ENCODE measurements at regions not wholly inside any gene's neighbourhood (a gene's known extent, or its start where the extent isn't known, plus 50 kb on each side); places are given as distances from the start of the nearest gene placed in this dataset.
A peak's percentile ranks its signal among the peaks of the same experiment; 100 is the strongest.
"Not testable (repeated sequence)": the region's sequence is repeated elsewhere in the genome, so short reads cannot be mapped to it uniquely, and the experiment has no call there.

DNA sequence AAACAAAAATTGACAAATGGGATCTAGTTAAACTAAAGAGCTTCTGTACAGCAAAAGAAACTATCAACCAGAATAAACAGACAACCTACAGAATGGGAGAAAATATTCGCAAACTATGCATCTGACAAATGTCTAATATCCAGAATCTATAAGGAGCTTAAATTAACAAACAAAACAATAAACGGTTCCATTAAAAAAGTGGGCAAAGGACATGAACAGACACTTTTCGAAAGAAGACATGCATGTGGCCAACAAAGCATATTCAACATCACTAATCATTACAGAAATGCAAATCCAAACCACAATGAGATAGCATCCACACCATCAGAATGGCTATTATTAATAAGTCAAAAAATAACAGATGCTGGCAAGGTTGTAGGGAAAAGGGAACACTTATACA, 50.5 kb upstream of the MED13L start:
- not testable (repeated sequence) for DNase-seq (ENCODE audit: low read depth)

DNA sequence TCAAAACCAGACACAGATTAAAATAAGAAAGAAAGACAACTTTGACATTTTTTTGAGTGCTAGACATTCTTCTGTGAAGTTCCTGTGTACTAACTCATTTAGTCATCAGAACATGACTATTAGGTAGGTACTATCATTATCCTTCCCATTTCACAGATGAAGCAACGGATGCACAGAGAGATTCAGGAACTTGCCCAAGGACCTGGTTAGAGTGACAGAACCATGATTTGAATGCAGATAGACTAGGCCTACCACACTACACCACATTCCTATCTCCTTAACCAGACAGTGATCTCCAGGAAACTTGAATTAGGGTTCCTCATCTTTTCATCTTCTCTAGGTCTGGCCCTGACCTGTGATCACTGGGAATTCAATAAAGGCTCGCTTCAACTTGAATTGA, 54.4 kb upstream of the MED13L start:
- DNase-seq (ENCODE audit: low read depth), result no peak

DNA sequence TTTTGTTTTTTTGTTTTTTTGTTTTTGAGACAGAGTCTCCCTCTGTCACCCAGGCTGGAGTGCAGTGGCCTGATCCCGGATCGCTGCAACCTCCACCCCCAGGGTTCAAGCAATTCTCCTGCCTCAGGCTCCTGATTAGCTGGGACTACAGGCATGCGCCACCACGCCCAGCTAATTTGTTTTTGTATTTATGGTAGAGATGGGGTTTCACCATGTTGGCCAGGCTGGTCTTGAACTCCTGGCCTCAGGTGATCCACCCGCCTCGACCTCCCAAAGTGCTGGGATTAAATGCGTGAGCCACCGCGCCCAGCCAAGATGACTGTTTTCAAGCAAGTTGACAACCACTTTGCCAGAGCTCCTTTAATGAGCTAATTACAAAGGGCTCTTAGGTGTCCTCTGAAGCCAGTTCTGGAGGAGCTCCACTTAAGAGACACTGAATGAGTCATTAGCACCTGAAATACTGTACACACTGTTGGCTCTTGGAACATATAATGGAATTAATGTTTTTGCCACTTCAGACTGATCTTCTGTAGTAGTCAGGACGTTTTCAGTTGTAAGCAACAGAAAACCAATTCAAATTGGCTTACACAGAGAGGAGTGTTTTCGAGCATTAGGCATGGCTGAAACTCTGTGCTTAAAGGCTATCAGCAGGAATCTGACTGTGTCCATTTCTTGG, 55.4 kb upstream of the MED13L start:
- DNase-seq (ENCODE audit: low read depth), result no peak

DNA sequence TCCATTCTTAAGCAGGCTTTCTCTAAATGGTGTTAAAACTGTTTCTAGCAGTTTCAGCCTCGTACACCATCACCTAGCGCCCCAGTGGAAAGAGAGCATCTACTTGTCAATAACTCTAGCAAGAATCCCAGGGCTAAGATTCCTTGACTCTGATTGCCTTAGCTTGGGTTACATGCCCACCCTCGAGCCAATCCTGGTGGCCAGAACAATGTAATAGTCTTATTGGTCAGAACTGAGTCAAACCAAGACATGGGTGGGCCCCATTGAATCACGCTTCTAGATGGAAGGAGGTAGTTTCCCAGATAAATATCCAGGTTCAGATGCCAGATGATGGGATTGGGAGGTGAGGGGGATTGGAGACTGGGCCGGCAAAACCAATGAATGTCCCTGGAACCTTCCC, 55.9 kb upstream of the MED13L start:
- DNase-seq (ENCODE audit: low read depth), result no peak

DNA sequence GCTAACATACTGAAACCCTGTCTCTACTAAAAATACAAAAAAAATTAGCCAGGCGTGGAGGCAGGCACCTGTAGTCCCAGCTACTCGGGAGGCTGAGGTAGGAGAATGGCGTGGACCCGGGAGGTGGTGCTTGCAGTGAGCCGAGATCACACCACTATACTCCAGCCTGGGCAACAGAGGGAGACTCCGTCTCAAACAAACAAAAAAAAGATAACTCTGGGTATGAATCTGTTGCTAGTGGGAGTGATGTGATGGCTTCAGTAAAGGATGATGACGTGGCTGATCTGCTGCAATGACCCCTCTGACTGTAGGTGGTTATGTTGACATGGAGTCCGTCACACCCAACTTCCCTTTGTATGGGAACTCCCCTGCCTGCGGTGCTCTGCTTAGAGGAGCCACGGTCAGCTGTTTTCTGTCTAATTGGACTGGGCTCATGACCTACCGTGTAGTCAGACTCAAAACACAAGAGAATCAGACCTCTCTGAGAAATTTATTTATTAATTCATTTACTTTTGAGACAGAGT, 59.1 kb upstream of the MED13L start:
- peak; percentile 73 for DNase-seq (ENCODE audit: low read depth)

DNA sequence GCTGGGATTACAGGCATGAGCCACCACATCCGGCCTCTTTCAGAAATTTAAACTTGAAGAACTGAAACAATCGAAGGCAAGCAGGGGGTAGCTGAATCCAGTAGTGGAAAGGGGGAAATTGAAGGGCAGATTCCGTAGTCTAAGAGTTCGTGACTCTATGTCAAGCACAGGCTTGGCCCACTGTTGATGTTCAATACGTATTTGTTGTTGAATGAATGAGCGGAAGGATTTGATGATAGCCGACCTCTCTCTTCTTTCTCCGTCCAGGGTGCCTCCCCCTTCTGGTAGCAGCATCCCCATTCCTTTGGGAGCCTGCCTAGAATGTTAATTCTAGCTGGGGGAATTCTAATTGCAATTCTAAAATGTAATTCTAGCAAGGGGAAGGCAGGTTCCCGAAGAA, 59.8 kb upstream of the MED13L start:
- no peak for DNase-seq (ENCODE audit: low read depth)

DNA sequence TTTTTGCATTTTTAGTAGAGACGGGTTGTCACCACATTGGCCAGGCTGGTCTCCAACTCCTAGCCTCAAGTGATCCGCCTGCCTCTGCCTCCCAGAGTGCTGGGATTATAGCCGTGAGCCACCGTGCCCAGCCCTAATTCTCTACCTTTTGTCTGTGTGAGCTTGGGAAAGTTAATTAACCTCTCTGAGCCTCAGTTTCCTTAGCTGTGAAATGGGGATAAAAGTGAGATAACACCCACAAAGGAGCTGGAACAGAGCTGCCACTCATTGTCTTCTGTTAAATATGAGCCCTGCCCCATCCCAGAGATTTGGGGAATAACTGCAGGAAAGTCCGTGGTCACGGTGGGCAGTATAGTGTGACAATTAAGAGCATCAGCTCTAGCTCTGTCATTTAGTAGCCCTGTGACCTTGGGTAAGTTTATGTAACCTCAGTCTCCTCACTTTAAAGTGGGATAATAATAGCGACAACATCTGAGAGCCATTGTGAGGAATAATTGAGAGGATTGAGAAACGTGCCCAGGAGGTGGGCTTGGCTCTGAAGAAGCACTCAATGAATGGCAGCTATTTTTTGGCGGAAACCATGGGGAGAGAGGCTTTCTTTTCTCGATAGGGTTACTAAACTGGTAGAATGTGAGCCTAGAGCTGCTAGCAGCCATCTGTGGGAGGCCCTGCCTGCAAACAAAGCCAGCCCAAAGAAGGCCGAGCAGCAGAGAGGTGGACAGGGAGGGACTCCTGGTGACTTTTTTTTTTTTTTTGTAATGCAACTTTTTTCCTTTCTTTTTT, 60.8 kb upstream of the MED13L start:
- DNase-seq (ENCODE audit: low read depth), result no peak

DNA sequence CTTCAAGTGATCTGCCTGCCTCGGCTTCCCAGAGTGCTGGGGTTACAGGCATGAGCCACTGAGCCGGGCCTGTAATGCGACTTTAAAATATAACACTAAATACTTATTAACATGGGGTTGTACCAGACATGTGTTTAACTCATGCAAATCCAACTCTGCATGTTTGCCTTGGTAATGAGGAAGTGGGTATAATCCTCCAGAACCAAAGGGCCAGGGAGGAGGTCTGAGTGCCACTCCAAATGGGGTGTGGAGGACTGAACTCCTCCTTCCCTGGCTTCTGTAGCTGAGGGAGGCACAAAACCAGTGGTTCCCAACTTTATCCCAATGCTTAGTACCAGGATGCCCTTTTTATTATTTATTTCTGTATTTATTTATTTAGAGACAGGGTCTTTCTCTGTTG, 61.6 kb upstream of the MED13L start:
- no peak for DNase-seq (ENCODE audit: low read depth)

DNA sequence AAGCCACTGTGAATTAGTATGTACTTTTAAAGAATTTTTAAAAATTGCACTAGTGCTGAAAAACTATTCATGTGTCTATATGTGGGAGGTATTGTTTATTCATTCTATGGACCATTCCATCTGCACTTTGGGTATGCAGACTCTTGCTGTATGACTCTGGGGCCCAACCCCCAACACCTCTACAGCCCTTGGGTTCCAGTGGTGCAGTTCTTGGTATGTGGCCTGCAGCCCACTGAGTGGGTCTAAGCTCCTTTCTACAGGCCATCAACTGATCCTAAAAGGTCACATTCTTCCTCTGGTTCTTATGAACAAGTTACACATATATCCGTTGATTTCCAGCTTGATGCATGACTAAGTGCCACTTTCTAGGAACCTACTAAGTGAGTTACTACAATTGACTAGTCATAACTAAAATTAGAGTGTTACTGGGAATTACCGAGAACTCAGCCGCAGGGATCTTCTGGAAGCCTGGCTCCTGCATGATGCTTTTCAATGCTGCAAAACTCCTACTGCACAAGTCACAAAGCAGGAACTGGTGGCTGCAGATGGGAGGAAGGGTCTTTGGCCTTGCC, 62.4 kb upstream of the MED13L start:
- DNase-seq (ENCODE audit: low read depth), result no peak

DNA sequence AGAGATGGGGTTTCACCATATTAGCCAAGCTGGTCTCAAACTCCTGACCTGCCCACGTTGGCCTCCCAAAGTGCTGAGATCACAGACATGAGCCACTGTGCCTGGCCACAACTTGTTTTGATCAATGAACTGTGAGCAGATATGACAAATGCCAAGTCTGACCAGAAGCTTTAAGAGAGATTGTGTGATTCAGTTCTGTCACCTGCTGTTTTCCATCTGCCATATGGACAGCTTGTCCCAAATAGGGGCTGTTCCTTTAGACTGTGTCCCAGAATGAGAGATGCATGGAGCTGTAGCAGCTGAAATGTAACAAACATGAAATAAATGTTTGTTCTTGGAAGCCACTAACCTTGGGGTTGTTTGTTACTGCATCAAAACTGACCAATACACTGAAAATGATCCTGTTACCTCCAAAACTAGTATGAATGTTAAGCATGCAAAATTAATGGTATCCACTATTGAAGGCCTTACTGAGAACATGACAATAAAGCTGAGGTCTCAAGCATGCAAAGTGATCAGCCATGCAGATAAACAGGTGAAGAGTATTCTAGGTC, 65.9 kb upstream of the MED13L start:
- no peak for DNase-seq (ENCODE audit: low read depth)

DNA sequence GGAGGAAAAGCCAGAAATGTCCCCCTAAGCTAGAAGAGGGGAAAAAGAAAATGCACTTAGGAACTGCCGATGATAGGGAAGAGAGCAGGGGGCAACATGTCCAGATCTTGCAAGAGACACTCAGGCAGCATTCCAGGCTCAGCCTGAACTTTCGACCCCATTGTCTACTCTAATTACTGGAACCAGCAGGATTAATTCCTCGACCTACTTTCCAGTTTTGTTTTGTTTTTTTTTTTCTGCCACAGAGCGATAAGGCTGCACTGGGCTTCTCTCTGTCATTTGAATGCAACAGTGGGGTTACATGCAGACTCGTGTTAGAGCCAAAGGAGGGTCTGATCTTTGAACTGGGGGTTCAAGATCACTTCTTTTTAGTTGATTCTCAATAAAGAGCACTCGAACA, 68.7 kb upstream of the MED13L start:
- peak; percentile 52 for DNase-seq (ENCODE audit: low read depth)

DNA sequence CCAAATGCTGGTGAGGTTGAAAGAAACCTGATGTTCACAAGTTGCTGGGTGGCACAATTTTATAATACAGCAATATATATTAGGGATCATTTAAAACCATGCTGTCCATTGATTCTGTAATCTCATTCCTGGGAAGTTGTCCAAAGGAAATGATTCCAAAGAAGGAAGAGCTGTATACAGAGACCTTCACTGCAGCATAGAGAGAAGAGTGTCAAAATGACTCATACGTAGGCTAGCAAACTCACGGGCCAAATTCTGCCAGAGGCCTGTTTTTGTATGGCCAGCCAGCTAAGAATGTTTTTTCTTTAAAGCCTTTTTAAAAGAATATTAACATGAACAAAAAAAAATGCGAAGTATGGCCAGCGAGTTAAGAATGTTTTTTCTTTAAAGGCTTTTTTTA, 69.2 kb upstream of the MED13L start:
- DNase-seq (ENCODE audit: low read depth), result peak; percentile 69

DNA sequence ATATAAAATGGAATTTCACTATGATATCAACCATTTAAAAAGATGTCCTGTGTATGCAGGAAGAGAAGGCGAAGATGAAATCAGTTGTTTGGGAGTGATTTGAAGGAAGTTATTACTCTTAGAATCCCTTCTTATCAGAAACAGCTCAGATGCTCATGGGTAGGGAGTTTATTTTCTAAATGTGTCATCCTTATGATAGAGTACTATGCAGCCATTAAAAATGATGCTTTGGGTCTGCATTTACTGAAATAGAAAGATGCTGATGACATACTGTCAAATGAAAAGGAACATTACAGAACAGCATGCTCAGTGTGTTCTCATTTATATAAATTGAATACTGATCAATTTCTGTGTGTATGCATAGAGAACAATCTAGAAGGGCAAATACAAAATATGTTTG, 69.8 kb upstream of the MED13L start:
- no peak for DNase-seq (ENCODE audit: low read depth)

DNA sequence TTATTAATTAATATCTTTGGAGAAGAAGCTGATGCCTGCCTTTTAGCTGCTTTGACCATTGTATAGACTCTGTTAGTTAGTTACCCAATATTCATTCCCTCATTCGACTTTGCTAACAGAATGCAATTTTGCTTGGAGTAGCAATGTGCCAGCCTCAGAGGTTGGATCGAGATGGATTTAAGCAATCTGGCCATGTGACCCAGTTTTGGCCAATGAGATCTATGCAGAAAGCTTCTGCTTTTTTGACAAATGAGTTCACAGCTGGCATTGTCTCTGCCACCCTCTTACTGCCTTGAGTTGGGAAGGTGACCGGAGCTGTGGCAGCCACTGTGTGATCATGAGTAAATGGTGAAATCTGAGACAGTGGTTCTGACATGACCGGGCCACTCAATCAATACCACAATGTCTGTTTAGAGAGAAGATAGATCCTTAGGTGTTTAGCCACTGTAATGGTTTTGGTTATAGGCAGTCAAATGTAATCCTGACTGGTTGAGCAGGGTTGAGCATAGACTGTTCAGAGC, 74.9 kb upstream of the MED13L start:
- DNase-seq (ENCODE audit: low read depth), result no peak

DNA sequence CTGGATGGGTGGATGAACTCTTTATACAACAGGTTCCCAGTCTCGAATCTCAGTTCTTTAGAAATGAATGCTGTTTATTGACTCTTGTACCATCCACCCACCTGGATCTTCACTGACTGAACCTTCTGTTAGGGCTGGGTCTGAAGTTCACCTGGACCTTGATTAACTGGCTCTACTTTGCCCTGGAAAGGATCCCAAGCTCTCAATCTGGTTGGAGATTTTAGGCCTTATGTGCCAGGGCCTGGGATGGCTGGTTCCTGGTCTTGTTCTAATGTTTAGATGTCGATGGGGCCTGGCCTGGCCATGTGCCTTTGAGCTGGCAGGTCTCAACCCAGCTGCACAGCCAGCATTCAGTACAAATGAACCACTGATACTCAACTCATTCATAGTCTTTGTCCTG, 76.5 kb upstream of the MED13L start:
- no peak for DNase-seq (ENCODE audit: low read depth)

DNA sequence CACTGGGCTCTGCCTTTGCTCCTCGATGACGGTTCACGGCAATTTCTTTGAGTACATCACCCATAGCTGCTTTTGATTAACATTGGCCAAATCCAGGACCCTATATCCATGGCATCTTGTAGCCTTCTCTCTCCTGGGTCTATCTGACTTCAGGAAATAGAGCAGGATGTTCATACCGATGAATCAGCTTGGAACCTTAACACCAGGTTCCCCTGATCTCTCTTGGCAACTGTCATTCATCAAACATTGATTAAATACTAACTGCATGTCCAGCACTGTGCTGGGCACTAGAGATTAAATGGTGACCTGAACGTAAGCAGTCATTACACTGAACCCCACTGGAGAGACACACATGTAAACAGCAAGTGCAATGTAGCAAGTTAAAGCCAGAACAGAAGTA, 77.0 kb upstream of the MED13L start:
- no peak for DNase-seq (ENCODE audit: low read depth)

DNA sequence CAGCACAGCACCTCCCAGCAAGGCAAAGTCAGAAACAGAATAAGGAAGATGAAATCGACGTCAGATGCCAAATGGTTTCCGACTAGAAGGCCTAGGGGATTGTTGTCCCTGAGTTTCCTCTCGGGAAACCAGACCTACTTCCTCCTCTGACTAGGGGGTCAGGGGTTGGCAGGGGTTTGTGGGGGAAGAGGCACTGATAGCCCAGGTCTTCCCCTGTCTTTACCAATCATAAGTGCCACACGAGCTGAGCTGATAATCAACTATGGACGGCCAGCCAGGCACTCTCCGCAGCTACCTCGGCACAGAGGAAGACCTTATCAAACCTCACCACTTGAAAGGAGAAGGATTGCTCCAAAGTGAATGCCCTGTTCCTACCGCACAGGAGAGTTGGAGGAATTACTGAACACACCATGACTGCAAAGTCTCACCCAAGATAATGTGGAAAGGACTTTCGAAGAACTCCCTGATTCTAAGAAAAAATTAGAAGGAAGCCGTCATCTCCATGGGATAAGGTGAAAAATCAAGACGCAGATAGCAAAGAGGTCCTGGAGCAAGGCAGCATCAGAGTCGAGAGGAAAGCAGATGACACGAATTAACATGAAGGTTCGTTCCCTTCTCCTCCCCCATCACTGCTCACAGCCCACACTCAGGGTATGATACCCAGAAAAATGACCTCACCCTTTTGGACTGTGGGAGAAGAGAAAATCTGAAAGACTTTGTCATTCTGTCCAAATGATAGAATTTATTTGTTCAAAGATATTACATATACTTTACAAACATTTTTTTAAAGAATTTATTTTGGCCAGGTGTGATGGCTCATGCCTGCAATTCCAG, 77.7 kb upstream of the MED13L start:
- no peak for DNase-seq (ENCODE audit: low read depth)

DNA sequence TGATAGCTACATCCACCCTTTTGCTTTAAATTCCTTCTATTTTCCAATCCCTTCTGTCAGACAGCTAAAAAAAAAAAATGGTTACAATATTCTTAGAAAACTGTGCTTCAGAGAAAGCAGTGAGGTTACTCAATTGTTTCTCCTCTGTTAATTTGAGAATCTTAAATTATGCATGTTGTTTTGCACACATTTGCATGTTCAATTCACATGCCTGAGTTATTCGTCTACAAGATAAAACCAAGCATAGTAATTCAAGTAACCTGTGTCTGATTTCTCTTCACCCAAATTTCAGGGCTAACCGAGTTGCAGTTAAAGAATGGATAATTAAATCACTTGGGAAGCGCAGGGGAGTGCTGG, 81.0 kb upstream of the MED13L start:
- no peak for DNase-seq (ENCODE audit: low read depth)

DNA sequence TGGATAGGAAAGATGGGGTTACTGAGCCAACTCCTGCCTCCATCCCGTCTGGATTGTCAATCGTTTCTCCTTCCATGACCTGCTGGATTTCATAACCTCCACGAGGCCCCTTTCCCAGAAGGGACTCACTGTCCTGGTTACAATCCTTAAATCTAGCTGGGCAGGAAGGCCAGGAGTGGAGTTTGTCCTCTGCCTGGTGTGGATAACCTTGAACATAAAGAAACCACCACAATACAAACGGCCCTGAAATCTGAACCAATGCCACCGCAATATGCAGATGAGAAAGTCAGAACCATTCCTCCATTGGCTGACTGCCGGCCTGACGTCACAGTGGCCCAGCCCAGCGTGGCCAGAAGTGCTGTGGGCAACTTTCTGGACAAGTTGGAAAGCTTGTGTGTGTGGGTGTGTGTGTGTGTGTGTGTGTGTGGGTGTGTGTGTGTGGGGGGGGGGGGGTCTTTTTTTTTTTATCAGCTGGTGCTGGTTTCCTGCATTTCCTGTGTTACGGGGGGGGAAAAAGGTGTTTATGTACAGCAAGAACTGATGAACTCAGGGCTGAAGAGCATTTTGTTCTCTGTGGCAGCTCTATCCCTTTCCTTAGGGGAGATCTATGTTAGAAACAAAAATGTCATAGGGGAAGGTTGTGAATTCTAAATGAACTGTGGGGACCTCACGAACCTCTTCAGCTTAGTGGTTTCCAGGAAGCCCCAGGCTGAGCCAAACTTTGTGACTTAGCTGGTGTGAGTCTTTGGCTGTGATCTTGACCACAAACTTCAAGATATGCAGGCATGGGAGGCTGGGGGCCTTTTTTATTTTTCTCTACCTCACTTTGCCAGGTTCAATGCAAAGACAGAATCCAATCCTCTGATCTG, 81.6 kb upstream of the MED13L start:
- peak; percentile 97 for DNase-seq (ENCODE audit: low read depth)

DNA sequence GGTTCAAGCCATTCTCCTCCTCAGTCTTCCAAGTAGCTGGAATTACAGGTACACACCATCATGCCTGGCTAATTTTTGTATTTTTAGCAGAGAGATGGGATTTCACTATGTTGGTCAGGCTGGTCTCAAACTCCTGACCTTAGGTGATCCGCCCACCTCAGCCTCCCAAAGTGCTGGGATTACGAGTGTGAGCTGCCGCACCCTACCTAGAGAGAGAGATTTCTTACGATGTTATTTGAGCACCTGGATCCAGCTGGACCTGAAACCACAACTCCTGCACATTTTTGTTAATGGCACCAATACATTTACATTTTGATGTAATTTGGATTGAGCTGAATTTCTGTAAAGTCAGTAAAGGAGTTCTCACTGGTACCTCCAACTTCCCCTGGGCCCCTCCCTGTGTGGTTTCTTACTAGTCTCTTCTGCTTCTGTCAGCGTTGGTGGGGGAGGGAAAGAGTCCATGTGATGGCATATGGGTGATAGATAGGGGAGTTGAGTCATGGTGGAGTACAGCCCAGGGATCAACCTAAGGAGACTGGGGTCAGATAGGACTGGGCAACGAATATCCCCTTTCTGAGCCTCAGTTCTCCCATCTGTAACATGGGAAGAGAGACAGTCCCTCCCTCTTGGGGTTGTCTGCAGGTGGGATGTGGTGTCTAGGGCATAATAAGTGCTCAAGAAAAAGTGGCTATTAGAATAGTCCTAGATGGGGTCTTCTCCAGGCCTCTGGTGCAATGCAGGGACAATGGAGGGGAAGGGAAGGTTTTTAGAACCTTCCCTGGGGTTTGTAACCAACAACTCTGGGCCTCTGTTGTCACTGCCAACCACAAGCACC, 83.3 kb upstream of the MED13L start:
- DNase-seq (ENCODE audit: low read depth), result no peak

Measured in Daoy (cell line).